Putamen (tissue), 1 donor: ENCODE measurements at regions not wholly inside any gene's neighbourhood (a gene's known extent, or its start where the extent isn't known, plus 50 kb on each side); places are given as distances from the start of the nearest gene placed in this dataset.

Experiments used
- DNase-seq: peaks from one replicate; pipeline ENCODE4 v3.0.0-alpha.2; 2016; ENCODE audit warnings: low spot score

GRCh38 chr3:170752571-170753155 lies 117.3 kb downstream of the RPL22L1 start:
- no peak for DNase-seq

GRCh38 chr3:170751899-170752293 lies 118.1 kb downstream of the RPL22L1 start:
- DNase-seq = no peak

GRCh38 chr3:170751083-170751898 lies 118.7 kb downstream of the RPL22L1 start:
- DNase-seq = no peak

- no peak for DNase-seq
Observed at GRCh38 chr3:170750478-170750830, 119.5 kb downstream of the RPL22L1 start.

- no peak for DNase-seq
Observed at GRCh38 chr3:170749765-170750477, 120.1 kb downstream of the RPL22L1 start.

GRCh38 chr3:170749185-170749584 lies 120.8 kb downstream of the RPL22L1 start:
- no peak for DNase-seq

- no peak for DNase-seq
Observed at GRCh38 chr3:170746175-170746942, 123.6 kb downstream of the RPL22L1 start.

GRCh38 chr3:170745211-170745718 lies 124.7 kb downstream of the RPL22L1 start:
- DNase-seq = no peak

- peak; percentile 29 for DNase-seq
Observed at GRCh38 chr3:170741756-170742529, 128.1 kb downstream of the RPL22L1 start.

- DNase-seq = peak; percentile 87
Observed at GRCh38 chr3:170740726-170741591, 129.0 kb downstream of the RPL22L1 start.

GRCh38 chr3:170740285-170740684 lies 129.7 kb downstream of the RPL22L1 start:
- DNase-seq = no peak

- no peak for DNase-seq
Observed at GRCh38 chr3:170739410-170739809, 130.6 kb downstream of the RPL22L1 start.

GRCh38 chr3:170738766-170739165 lies 131.2 kb downstream of the RPL22L1 start:
- no peak for DNase-seq

- DNase-seq = no peak
Observed at GRCh38 chr3:170737498-170738162, 132.4 kb downstream of the RPL22L1 start.

- DNase-seq = no peak
Observed at GRCh38 chr3:170735821-170736220, 134.2 kb downstream of the RPL22L1 start.

- no peak for DNase-seq
Observed at GRCh38 chr3:170734735-170735065, 135.3 kb downstream of the RPL22L1 start.

GRCh38 chr3:170734043-170734734 lies 135.8 kb downstream of the RPL22L1 start:
- no peak for DNase-seq

GRCh38 chr3:170732660-170733245 lies 137.2 kb downstream of the RPL22L1 start:
- DNase-seq = no peak

GRCh38 chr3:170731281-170731680 lies 138.7 kb downstream of the RPL22L1 start:
- DNase-seq = no peak
